HG03439 (cell line): ENCODE measurements at regions not wholly inside any gene's neighbourhood (a gene's known extent, or its start where the extent isn't known, plus 50 kb on each side); places are given as distances from the start of the nearest gene placed in this dataset.
"Not testable (repeated sequence)": the region's sequence is repeated elsewhere in the genome, so short reads cannot be mapped to it uniquely, and the experiment has no call there.

ENCODE experiments used
- ATAC-seq: cut with Tn5 transposase; IDR thresholded peaks from one replicate; pipeline ENCODE4 v1.9.1; 2021; ENCODE audit warnings: mild to moderate bottlenecking, moderate library complexity; ENCODE audit not compliant: unreplicated experiment

- no peak for ATAC-seq
These were observed 307.0 kb upstream of the USP25 start for GRCh38 chr21:15422783-15423182.

GRCh38 chr21:15423676-15424445, 305.9 kb upstream of the USP25 start:
- ATAC-seq: no peak

GRCh38 chr21:15425049-15425448, 304.7 kb upstream of the USP25 start:
- ATAC-seq: no peak

GRCh38 chr21:15430023-15430422, 299.8 kb upstream of the USP25 start:
- ATAC-seq: no peak

GRCh38 chr21:15430577-15430976, 299.2 kb upstream of the USP25 start:
- no peak for ATAC-seq

- ATAC-seq: no peak
These were observed 298.7 kb upstream of the USP25 start for GRCh38 chr21:15431053-15431452.

- ATAC-seq: no peak
These were observed 296.7 kb upstream of the USP25 start for GRCh38 chr21:15433091-15433490.

GRCh38 chr21:15434163-15434905, 295.4 kb upstream of the USP25 start:
- no peak for ATAC-seq

- no peak for ATAC-seq
These were observed 293.8 kb upstream of the USP25 start for GRCh38 chr21:15436031-15436430.

- peak; percentile 77 for ATAC-seq
These were observed 291.9 kb upstream of the USP25 start for GRCh38 chr21:15437883-15438282.

GRCh38 chr21:15439726-15440125, 290.1 kb upstream of the USP25 start:
- no peak for ATAC-seq

GRCh38 chr21:15441060-15441493, 288.7 kb upstream of the USP25 start:
- no peak for ATAC-seq

- ATAC-seq: no peak
These were observed 287.8 kb upstream of the USP25 start for GRCh38 chr21:15441992-15442391.

GRCh38 chr21:15442743-15443469, 286.9 kb upstream of the USP25 start:
- no peak for ATAC-seq

- ATAC-seq: no peak
These were observed 286.1 kb upstream of the USP25 start for GRCh38 chr21:15443740-15444117.

- no peak for ATAC-seq
These were observed 285.4 kb upstream of the USP25 start for GRCh38 chr21:15444118-15444960.

GRCh38 chr21:15445327-15445726, 284.5 kb upstream of the USP25 start:
- no peak for ATAC-seq

GRCh38 chr21:15446223-15446622, 283.6 kb upstream of the USP25 start:
- no peak for ATAC-seq

- ATAC-seq: no peak
These were observed 280.2 kb upstream of the USP25 start for GRCh38 chr21:15449556-15449955.

- ATAC-seq: no peak
These were observed 276.5 kb upstream of the USP25 start for GRCh38 chr21:15453261-15453660.

GRCh38 chr21:15453785-15454184, 276.0 kb upstream of the USP25 start:
- ATAC-seq: not testable (repeated sequence)
